ENCODE measurements at regions not wholly inside any gene's neighbourhood (a gene's known extent, or its start where the extent isn't known, plus 50 kb on each side); places are given as distances from the start of the nearest gene placed in this dataset.

GRCh38 chr14:81946834-81947798 lies 413.5 kb upstream of the SEL1L start:
- no peaks in the 10 kb centered on the region for H3K36me3 ChIP-seq (ENCODE audit: insufficient read depth, low read length)
- ATAC-seq (ENCODE audit: insufficient read depth, low read depth): no peak
- DNase-seq: no peak
- H3K79me2 ChIP-seq (ENCODE audit: insufficient read depth, low read length): no peaks in the 10 kb centered on the region
- H4K20me1 ChIP-seq (ENCODE audit: insufficient read depth, low read length): no peaks in the 10 kb centered on the region
- no peak overlapping the region for H3K4me3 ChIP-seq (ENCODE audit: low read depth in 1 of 2, low read length in 2 of 2)
- H3K9me3 ChIP-seq (ENCODE audit: insufficient read depth, low read length, severe bottlenecking): no peaks in the 10 kb centered on the region
- no peak overlapping the region for H3K4me2 ChIP-seq (ENCODE audit: insufficient read depth, low read length)
- no peaks in the 10 kb centered on the region for H3K27me3 ChIP-seq (ENCODE audit: insufficient read depth, low read length, poor library complexity)
- no peak overlapping the region for H3K27ac ChIP-seq (ENCODE audit: low read length)
- TF ChIP-seq, protein P1, sequence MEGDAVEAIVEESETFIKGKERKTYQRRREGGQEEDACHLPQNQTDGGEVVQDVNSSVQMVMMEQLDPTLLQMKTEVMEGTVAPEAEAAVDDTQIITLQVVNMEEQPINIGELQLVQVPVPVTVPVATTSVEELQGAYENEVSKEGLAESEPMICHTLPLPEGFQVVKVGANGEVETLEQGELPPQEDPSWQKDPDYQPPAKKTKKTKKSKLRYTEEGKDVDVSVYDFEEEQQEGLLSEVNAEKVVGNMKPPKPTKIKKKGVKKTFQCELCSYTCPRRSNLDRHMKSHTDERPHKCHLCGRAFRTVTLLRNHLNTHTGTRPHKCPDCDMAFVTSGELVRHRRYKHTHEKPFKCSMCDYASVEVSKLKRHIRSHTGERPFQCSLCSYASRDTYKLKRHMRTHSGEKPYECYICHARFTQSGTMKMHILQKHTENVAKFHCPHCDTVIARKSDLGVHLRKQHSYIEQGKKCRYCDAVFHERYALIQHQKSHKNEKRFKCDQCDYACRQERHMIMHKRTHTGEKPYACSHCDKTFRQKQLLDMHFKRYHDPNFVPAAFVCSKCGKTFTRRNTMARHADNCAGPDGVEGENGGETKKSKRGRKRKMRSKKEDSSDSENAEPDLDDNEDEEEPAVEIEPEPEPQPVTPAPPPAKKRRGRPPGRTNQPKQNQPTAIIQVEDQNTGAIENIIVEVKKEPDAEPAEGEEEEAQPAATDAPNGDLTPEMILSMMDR (IDR thresholded peaks at IDR 0.05; ENCODE audit: borderline replicate concordance, extremely low read depth, low read length, poor library complexity, severe bottlenecking): no peak
- no peak for TF ChIP-seq EZH2 (IDR thresholded peaks at IDR 0.05; ENCODE audit: borderline replicate concordance, low read depth, low read length, severe bottlenecking)
- no peaks in the 10 kb centered on the region for H3K4me1 ChIP-seq (ENCODE audit: insufficient read depth, low read length)
- no peak overlapping the region for H2AFZ ChIP-seq (ENCODE audit: low read depth, low read length)
- H3K9ac ChIP-seq (ENCODE audit: low read depth, low read length): no peak overlapping the region

DNA sequence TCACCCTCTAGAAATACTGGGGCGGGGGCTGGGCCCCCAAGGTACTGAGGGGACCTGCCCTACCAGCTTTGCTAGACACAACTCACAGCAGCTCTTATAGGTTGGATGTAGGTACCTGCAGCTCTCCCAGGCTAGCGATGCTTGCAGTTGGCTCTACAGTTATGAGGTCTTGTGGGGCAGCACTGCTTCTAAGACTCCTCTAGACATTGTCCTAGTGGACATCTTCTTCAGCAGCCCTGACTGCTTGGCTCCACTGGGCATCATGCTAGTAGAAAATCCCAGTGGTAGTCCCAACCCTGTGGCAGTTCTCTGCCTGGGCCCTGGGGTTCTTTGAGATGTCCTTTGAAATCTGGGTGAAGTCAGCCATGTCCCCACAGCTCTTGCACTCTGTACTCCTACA lies 419.3 kb upstream of the SEL1L start:
- no peak overlapping the region for H3K27ac ChIP-seq (ENCODE audit: low read length)
- H3K4me1 ChIP-seq (ENCODE audit: insufficient read depth, low read length): no peaks in the 10 kb centered on the region
- TF ChIP-seq EZH2 (IDR thresholded peaks at IDR 0.05; ENCODE audit: borderline replicate concordance, low read depth, low read length, severe bottlenecking): no peak
- TF ChIP-seq, protein P1 (IDR thresholded peaks at IDR 0.05; ENCODE audit: borderline replicate concordance, extremely low read depth, low read length, poor library complexity, severe bottlenecking): no peak
- H3K9me3 ChIP-seq (ENCODE audit: insufficient read depth, low read length, severe bottlenecking): no peaks in the 10 kb centered on the region
- H4K20me1 ChIP-seq (ENCODE audit: insufficient read depth, low read length): no peaks in the 10 kb centered on the region
- DNase-seq (no peak), ATAC-seq (ENCODE audit: insufficient read depth, low read depth) (no peak)
- no peak overlapping the region for H3K4me3 ChIP-seq (ENCODE audit: low read depth in 1 of 2, low read length in 2 of 2)
- H3K27me3 ChIP-seq (ENCODE audit: insufficient read depth, low read length, poor library complexity): no peaks in the 10 kb centered on the region
- no peak overlapping the region for H3K9ac ChIP-seq (ENCODE audit: low read depth, low read length)
- no peaks in the 10 kb centered on the region for H3K79me2 ChIP-seq (ENCODE audit: insufficient read depth, low read length)
- no peak overlapping the region for H2AFZ ChIP-seq (ENCODE audit: low read depth, low read length)
- H3K4me2 ChIP-seq (ENCODE audit: insufficient read depth, low read length): no peak overlapping the region
- H3K36me3 ChIP-seq (ENCODE audit: insufficient read depth, low read length): no peaks in the 10 kb centered on the region

GRCh38 chr14:81953419-81953818 lies 419.8 kb upstream of the SEL1L start:
- Histone ChIP-seq H4K20me1 (ENCODE audit: insufficient read depth, low read length) (no peaks in the 10 kb centered on the region), H3K27me3 (ENCODE audit: insufficient read depth, low read length, poor library complexity) (no peaks in the 10 kb centered on the region), H3K4me3 (ENCODE audit: low read depth in 1 of 2, low read length in 2 of 2) (no peak overlapping the region), H3K4me2 (ENCODE audit: insufficient read depth, low read length) (no peak overlapping the region), H3K79me2 (ENCODE audit: insufficient read depth, low read length) (no peaks in the 10 kb centered on the region), H3K36me3 (ENCODE audit: insufficient read depth, low read length) (no peaks in the 10 kb centered on the region), H3K9me3 (ENCODE audit: insufficient read depth, low read length, severe bottlenecking) (no peaks in the 10 kb centered on the region), H3K27ac (ENCODE audit: low read length) (no peak overlapping the region), H3K4me1 (ENCODE audit: insufficient read depth, low read length) (no peaks in the 10 kb centered on the region), H2AFZ (ENCODE audit: low read depth, low read length) (no peak overlapping the region), H3K9ac (ENCODE audit: low read depth, low read length) (no peak overlapping the region)
- TF ChIP-seq EZH2 (IDR thresholded peaks at IDR 0.05; ENCODE audit: borderline replicate concordance, low read depth, low read length, severe bottlenecking): no peak
- TF ChIP-seq, protein P1 (IDR thresholded peaks at IDR 0.05; ENCODE audit: borderline replicate concordance, extremely low read depth, low read length, poor library complexity, severe bottlenecking): no peak
- DNase-seq (no peak), ATAC-seq (ENCODE audit: insufficient read depth, low read depth) (no peak)

All from DND-41 (cell line).